ENCODE measurements at regions not wholly inside any gene's neighbourhood (a gene's known extent, or its start where the extent isn't known, plus 50 kb on each side); places are given as distances from the start of the nearest gene placed in this dataset.

DNA sequence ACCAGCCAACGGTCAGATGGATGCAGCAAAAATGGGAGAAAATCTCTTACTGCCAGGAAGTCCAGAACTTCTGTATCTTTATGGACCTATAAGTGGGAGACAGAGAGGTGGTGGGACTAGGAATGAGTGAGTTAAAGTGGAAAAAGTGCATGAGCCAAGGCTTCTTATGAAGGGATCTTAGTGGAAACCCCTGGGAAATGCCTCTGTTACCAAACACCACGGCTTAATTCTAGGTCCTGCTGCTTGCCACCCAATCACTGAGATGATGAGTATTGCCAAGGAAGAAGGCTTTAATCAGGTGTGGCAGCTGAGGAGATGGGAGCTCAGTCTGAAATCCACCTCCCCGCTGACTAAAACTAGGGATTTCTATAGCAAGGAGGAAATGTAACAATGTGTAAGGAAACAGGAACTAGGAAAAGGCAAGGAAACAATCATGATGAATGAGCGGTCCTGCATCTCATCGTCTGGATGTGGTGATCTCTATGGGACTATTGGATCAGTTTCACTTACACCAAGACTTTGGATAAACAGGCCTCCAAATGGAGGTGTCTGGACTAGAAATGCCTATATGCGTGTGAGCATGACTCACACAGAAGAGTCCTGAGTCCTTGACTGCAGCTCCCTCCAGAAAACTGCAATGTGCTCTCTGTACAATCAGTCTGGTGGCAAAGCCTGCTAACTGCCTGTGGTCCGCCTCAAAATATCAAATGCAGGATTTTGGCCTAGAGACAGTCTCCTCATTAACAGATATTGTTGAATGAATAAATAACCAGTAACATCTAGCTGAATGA is 98.2 kb upstream of the PRR16 start:
- H3K27ac ChIP-seq (ENCODE audit: insufficient read depth, low read length): no peak overlapping the region
- no peaks in the 10 kb centered on the region for H4K20me1 ChIP-seq (ENCODE audit: insufficient read depth, low read length)
- peak overlapping the region; percentile 13; the same call in 1 of the 2 replicates for H3K18ac ChIP-seq (ENCODE audit: low read depth, low read length)
- H3K4ac ChIP-seq (ENCODE audit: low read depth, low read length): peak overlapping the region; percentile 30; the same call in 1 of the 2 replicates
- peaks cover 2% of the 10 kb centered on the region for H3K4me1 ChIP-seq (ENCODE audit: control insufficient read depth, insufficient read depth, low read length)
- peak overlapping the region; percentile 23 for H2BK120ac ChIP-seq (ENCODE audit: low read depth, low read length)
- peak overlapping the region; percentile 79 for H2BK20ac ChIP-seq (ENCODE audit: low read depth, low read length)
- peak; percentile 94 for ATAC-seq (ENCODE audit: low read depth)
- peak overlapping the region; percentile 23; the same call in 1 of the 3 replicates for H2BK15ac ChIP-seq (ENCODE audit: low read depth, low read length)
- POLR2A ChIA-PET (ENCODE audit: unreplicated experiment): no interaction called here
- intact Hi-C loops (cut with micrococcal nuclease): no loop called here
- H4K8ac ChIP-seq (ENCODE audit: low read depth in 2 of 2, low read length in 2 of 2): peak overlapping the region in 1 of 2 experiments; percentile 58; a peak in 1 of 4 replicates
- no peaks in the 10 kb centered on the region for H3K9me3 ChIP-seq (ENCODE audit: control insufficient read depth, insufficient read depth, low read length)
- peak overlapping the region; percentile 61; the same call in 1 of the 2 replicates for H3K14ac ChIP-seq (replicated peaks; ENCODE audit: low read depth, low read length)
- no peak overlapping the region for H3K9ac ChIP-seq (ENCODE audit: low read depth, low read length)
- peak; percentile 72 for DNase-seq
- H2AFZ ChIP-seq (replicated peaks; ENCODE audit: low read length, poor library complexity): peak overlapping the region; percentile 80
- H4K5ac ChIP-seq (ENCODE audit: low read depth, low read length): 0 out of 2 replicates have a peak overlapping the region, but pooled peaks have one; percentile 60
- dilution Hi-C loops (cut with HindIII; ENCODE audit: low sequenced_read_pairs, unreplicated experiment): no loop called here
- no peak overlapping the region for H2AK9ac ChIP-seq (replicated peaks; ENCODE audit: low read depth, low read length, poor library complexity)
- no peak overlapping the region for H3K23ac ChIP-seq (ENCODE audit: low read depth, low read length)
- TF ChIP-seq FOS (IDR thresholded peaks at IDR 0.05; ENCODE audit: low read depth, low read length): peak; percentile 55
- TF ChIP-seq, protein P1, sequence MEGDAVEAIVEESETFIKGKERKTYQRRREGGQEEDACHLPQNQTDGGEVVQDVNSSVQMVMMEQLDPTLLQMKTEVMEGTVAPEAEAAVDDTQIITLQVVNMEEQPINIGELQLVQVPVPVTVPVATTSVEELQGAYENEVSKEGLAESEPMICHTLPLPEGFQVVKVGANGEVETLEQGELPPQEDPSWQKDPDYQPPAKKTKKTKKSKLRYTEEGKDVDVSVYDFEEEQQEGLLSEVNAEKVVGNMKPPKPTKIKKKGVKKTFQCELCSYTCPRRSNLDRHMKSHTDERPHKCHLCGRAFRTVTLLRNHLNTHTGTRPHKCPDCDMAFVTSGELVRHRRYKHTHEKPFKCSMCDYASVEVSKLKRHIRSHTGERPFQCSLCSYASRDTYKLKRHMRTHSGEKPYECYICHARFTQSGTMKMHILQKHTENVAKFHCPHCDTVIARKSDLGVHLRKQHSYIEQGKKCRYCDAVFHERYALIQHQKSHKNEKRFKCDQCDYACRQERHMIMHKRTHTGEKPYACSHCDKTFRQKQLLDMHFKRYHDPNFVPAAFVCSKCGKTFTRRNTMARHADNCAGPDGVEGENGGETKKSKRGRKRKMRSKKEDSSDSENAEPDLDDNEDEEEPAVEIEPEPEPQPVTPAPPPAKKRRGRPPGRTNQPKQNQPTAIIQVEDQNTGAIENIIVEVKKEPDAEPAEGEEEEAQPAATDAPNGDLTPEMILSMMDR (conservative IDR thresholded peaks at IDR 0.05; ENCODE audit: low read depth, low read length): no peak
- no peak overlapping the region for H2BK5ac ChIP-seq (ENCODE audit: low read depth, low read length, poor library complexity, severe bottlenecking)
- no peak overlapping the region for H3K4me2 ChIP-seq (ENCODE audit: low read depth, low read length)
- H3K79me1 ChIP-seq (ENCODE audit: low read depth in 1 of 2, low read length in 2 of 2): no peaks in the 10 kb centered on the region
- no peak overlapping the region for H3K4me3 ChIP-seq (ENCODE audit: insufficient read depth, low read depth, low read length)
- H3K27me3 ChIP-seq (ENCODE audit: control insufficient read depth, insufficient read depth, low read length): no peaks in the 10 kb centered on the region
- no peak overlapping the region for H3K56ac ChIP-seq (ENCODE audit: extremely low read depth, insufficient read depth, low read length)
- no peaks in the 10 kb centered on the region for H3K36me3 ChIP-seq (ENCODE audit: control insufficient read depth, insufficient read depth, low read length)
- in situ Hi-C loops (cut with MboI; ENCODE audit: low sequenced_read_pairs): no loop called here
- no TSS peak for BruUV-seq (replicated peaks)
- CTCF ChIA-PET: no interaction called here
- no peaks in the 10 kb centered on the region for H3K9me1 ChIP-seq (ENCODE audit: insufficient read depth, low read length)
- WGBS, 2 experiments (ENCODE audit: extremely low coverage in 2 of 2, insufficient read length in 1 of 2): 100% methylated on average over 1 of the region's 7 CpGs; no CpG with 5 or more reads in 1 of the 2 experiments
- peak overlapping the region; percentile 60; the same call in 1 of the 2 replicates for H2AK5ac ChIP-seq (ENCODE audit: low read depth, low read length)
- 0 out of 2 replicates have a peak overlapping the region, but pooled peaks have one; percentile 9 for H4K91ac ChIP-seq (ENCODE audit: insufficient read depth, low read depth, low read length)
